ENCODE measurements at regions not wholly inside any gene's neighbourhood (a gene's known extent, or its start where the extent isn't known, plus 50 kb on each side); places are given as distances from the start of the nearest gene placed in this dataset.

GRCh38 chr5:68822796-68823195 is 271.0 kb upstream of the SLC30A5 start:
- H3K9ac ChIP-seq (ENCODE audit: insufficient read depth in 1 of 2, low read depth in 2 of 2, low read length in 2 of 2) = no peak overlapping the region
- H2AFZ ChIP-seq (ENCODE audit: low read depth, low read length) = no peak overlapping the region
- intact Hi-C loops (cut with micrococcal nuclease) (no loop called here), in situ Hi-C loops (cut with MboI) (loop anchor here (5.0 kb wide), 1 partner anchor 50 kb away; no protein-coding TSS in a partner anchor)
- no peaks in the 10 kb centered on the region for H3K4me1 ChIP-seq (replicated peaks in 1 of 2; ENCODE audit: control insufficient read depth in 2 of 2, insufficient read depth in 2 of 2, low read length in 2 of 2)
- WGBS (ENCODE audit: insufficient coverage, low coverage, missing lambda C conversion rate) = 0% methylated on average over 1 of the region's 1 CpG
- H3K4me3 ChIP-seq = no peak overlapping the region
- ChIA-PET CTCF (ENCODE audit: low intra/inter-chr PET ratio) (no interaction called here), POLR2A (interaction anchor here (0.6 kb wide), 1 partner anchor 1866 kb away, joined by 5 read pairs; no protein-coding TSS in a partner anchor)
- BruUV-seq (replicated peaks) = no TSS peak
- peaks cover 0 to 2% of the 10 kb centered on the region in 2 experiments; a peak in 1 of 5 replicates for H3K27me3 ChIP-seq (ENCODE audit: control insufficient read depth in 2 of 2, insufficient read depth in 2 of 2, low read length in 2 of 2)
- no peak overlapping the region for H3K27ac ChIP-seq (ENCODE audit: extremely low read depth, low read depth, low read length)
- no peaks in the 10 kb centered on the region for H4K20me1 ChIP-seq (replicated peaks; ENCODE audit: control insufficient read depth, insufficient read depth, low read length)
- H3K9me3 ChIP-seq (replicated peaks; ENCODE audit: control insufficient read depth, insufficient read depth, low read depth, low read length) = no peaks in the 10 kb centered on the region
- ATAC-seq (no peak), DNase-seq (ENCODE audit: extremely low read depth in 1 of 4, low spot score in 3 of 4) (no peak), FAIRE-seq (no peak)
- no peaks in the 10 kb centered on the region for H3K79me2 ChIP-seq (ENCODE audit: control insufficient read depth, insufficient read depth, low read length)
- H3K4me2 ChIP-seq (ENCODE audit: insufficient read depth, low read length) = no peak overlapping the region
- no peaks in the 10 kb centered on the region for H3K36me3 ChIP-seq (ENCODE audit: control insufficient read depth, insufficient read depth, low read length)
- H3K9me1 ChIP-seq (ENCODE audit: control insufficient read depth, insufficient read depth, low read length) = no peaks in the 10 kb centered on the region
- TF ChIP-seq NKRF (IDR thresholded peaks at IDR 0.05; ENCODE audit: borderline replicate concordance) (no peak), ZNF584 (CRISPR knock-in tag; IDR thresholded peaks at IDR 0.05; ENCODE audit: low read depth) (no peak), UBTF (IDR thresholded peaks at IDR 0.05; ENCODE audit: borderline replicate concordance in 1 of 2, low read depth in 2 of 2, low read length in 2 of 2) (no peak), TAL1 (IDR thresholded peaks at IDR 0.05) (no peak), HMGN3 (IDR thresholded peaks at IDR 0.05; ENCODE audit: borderline replicate concordance, extremely low read depth, insufficient read length, low read depth, low read length) (no peak), ETV1 (tag; conservative IDR thresholded peaks at IDR 0.05; ENCODE audit: low read depth) (no peak), DIDO1 (tag; IDR thresholded peaks at IDR 0.05; ENCODE audit: low read depth) (no peak), CBX3 (IDR thresholded peaks at IDR 0.05; ENCODE audit: borderline replicate concordance in 1 of 2, low read length in 2 of 2) (no peak), ZNF3 (CRISPR knock-in tag; IDR thresholded peaks at IDR 0.05) (no peak), HMG20B (CRISPR knock-in tag; IDR thresholded peaks at IDR 0.05) (no peak), STAT6 (CRISPR knock-in tag; IDR thresholded peaks at IDR 0.05) (no peak), ARID2 (IDR thresholded peaks at IDR 0.05) (no peak), ZNF740 (CRISPR knock-in tag; IDR thresholded peaks at IDR 0.05) (no peak), ZNF740 (tag; IDR thresholded peaks at IDR 0.05) (no peak), ZNF507 (tag; conservative IDR thresholded peaks at IDR 0.05) (no peak), ZC3H8 (IDR thresholded peaks at IDR 0.05) (no peak)

Measured in K562 (cell line).